SU-DHL-6 (cell line): ENCODE measurements at regions not wholly inside any gene's neighbourhood (a gene's known extent, or its start where the extent isn't known, plus 50 kb on each side); places are given as distances from the start of the nearest gene placed in this dataset.

Experiments
- CTCF ChIP-seq: fragments of 200-600 bp; sonication (generic); IDR thresholded peaks from one replicate; pipeline ENCODE4 v1.5.1; 2017; ENCODE audit warnings: antibody characterized with exemption, mild to moderate bottlenecking, low read length, moderate library complexity; ENCODE audit not compliant: insufficient read depth, poor library complexity, severe bottlenecking
- EZH2phosphoT487 ChIP-seq: fragments of 200-600 bp; sonication (generic), shearing (Covaris generic); conservative IDR thresholded peaks from 2 replicates; pipeline ENCODE4 v1.6.1; 2018; ENCODE audit warnings: mild to moderate bottlenecking, antibody characterized with exemption, low read length, moderate library complexity, mixed read lengths

DNA sequence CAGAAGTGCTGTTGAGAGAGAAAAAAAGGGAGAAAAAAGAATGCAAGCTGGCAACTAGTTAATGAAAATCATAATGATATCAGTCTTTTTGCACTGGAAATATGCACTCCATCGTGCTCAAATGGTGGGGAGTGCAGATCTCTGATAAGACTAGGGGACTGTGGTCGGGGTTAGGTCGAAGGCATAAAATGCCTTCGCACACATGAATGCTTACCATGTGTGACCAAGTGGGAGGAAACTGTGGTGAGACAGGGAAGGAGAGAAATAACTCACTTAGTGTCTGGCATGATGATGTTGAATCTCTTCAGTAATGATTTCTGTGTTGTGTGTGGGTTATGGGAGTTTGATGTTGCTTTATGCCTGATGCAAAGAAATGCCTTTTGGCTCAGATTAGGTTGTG lies 358.9 kb downstream of the FBXO8 start:
- TF ChIP-seq CTCF (no peak), EZH2phosphoT487 (no peak)
